ENCODE measurements at regions not wholly inside any gene's neighbourhood (a gene's known extent, or its start where the extent isn't known, plus 50 kb on each side); places are given as distances from the start of the nearest gene placed in this dataset.
A peak's percentile ranks its signal among the peaks of the same experiment; 100 is the strongest.

- DNase-seq (ENCODE audit: low read depth) = peak; percentile 23
- TF ChIP-seq, protein P1, sequence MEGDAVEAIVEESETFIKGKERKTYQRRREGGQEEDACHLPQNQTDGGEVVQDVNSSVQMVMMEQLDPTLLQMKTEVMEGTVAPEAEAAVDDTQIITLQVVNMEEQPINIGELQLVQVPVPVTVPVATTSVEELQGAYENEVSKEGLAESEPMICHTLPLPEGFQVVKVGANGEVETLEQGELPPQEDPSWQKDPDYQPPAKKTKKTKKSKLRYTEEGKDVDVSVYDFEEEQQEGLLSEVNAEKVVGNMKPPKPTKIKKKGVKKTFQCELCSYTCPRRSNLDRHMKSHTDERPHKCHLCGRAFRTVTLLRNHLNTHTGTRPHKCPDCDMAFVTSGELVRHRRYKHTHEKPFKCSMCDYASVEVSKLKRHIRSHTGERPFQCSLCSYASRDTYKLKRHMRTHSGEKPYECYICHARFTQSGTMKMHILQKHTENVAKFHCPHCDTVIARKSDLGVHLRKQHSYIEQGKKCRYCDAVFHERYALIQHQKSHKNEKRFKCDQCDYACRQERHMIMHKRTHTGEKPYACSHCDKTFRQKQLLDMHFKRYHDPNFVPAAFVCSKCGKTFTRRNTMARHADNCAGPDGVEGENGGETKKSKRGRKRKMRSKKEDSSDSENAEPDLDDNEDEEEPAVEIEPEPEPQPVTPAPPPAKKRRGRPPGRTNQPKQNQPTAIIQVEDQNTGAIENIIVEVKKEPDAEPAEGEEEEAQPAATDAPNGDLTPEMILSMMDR (conservative IDR thresholded peaks at IDR 0.05; ENCODE audit: low read depth, low read length) = no peak
- H3K4me3 ChIP-seq (ENCODE audit: low read depth, low read length) = no peak overlapping the region
These were observed 64.8 kb upstream of the GALNT5 start for GRCh38 chr2:157192445-157193423.

GRCh38 chr2:157193461-157193860 lies 64.0 kb upstream of the GALNT5 start:
- no peak for DNase-seq (ENCODE audit: low read depth)
- TF ChIP-seq, protein P1 (conservative IDR thresholded peaks at IDR 0.05; ENCODE audit: low read depth, low read length) = no peak

GRCh38 chr2:157194097-157194688 lies 63.3 kb upstream of the GALNT5 start:
- DNase-seq (ENCODE audit: low read depth) = peak; percentile 87

More at GRCh38 chr2:157193461-157193860, 64.0 kb upstream of the GALNT5 start:
- H3K4me3 ChIP-seq (ENCODE audit: low read depth, low read length) = no peak overlapping the region

DNA sequence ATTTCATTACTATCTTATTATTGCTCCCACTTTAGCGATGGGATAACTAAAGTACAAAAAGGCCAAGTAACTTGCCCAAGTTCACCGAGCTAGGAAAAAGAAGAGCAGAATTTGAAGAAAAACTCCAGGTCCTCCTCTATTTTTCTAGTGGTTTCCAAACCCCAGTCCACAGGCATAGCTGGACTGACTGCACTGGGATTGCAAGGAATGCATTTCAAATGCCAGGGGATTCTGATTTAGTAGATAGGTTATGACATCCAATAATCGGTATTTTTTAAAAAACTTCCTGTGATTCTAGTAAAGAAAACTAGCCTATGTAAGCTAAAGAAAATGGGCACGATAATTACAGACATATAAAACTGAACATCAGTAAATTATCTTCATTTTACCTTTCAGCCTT lies 62.7 kb upstream of the GALNT5 start:
- no peak overlapping the region for H3K4me3 ChIP-seq (ENCODE audit: low read depth, low read length)
- DNase-seq (ENCODE audit: low read depth) = no peak
- TF ChIP-seq, protein P1 (conservative IDR thresholded peaks at IDR 0.05; ENCODE audit: low read depth, low read length) = no peak

More at GRCh38 chr2:157194097-157194688, 63.3 kb upstream of the GALNT5 start:
- TF ChIP-seq, protein P1 (conservative IDR thresholded peaks at IDR 0.05; ENCODE audit: low read depth, low read length) = peak; percentile 75
- H3K4me3 ChIP-seq (ENCODE audit: low read depth, low read length) = no peak overlapping the region

- no peak for DNase-seq (ENCODE audit: low read depth)
- TF ChIP-seq, protein P1 (conservative IDR thresholded peaks at IDR 0.05; ENCODE audit: low read depth, low read length) = no peak
- no peak overlapping the region for H3K4me3 ChIP-seq (ENCODE audit: low read depth, low read length)
These were observed 60.5 kb upstream of the GALNT5 start for GRCh38 chr2:157196956-157197355.

GRCh38 chr2:157197848-157198247 lies 59.7 kb upstream of the GALNT5 start:
- TF ChIP-seq, protein P1 (conservative IDR thresholded peaks at IDR 0.05; ENCODE audit: low read depth, low read length) = no peak
- H3K4me3 ChIP-seq (ENCODE audit: low read depth, low read length) = no peak overlapping the region
- DNase-seq (ENCODE audit: low read depth) = no peak
